ENCODE measurements at regions not wholly inside any gene's neighbourhood (a gene's known extent, or its start where the extent isn't known, plus 50 kb on each side); places are given as distances from the start of the nearest gene placed in this dataset.

DNA sequence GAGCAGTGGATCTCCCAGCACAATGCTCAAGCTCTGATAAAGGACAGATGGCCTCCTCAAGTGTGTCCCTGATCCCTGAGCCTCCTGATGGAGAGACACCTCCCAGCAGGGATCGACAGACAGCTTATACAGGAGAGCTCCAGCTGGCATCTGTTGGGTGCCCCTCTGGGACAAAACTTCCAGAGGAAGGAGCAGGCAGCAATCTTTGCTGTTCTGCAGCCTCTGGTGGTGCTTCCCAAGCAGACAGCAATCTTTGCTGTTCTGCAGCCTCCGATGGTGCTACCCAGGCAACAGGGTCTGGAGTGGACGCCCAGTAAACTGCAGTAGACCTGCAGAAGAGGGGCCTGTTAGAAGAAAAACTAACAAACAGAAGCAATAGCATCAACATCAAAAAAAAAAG lies 349.3 kb upstream of the SPRY2 start:
- Mint-ChIP-seq H3K4me1 (peaks cover 7% of the 10 kb centered on the region), H3K27ac (no peak overlapping the region), H3K4me3 (no peak overlapping the region), H3K9me3 (ENCODE audit: insufficient read depth) (no peaks in the 10 kb centered on the region), H3K27me3 (no peaks in the 10 kb centered on the region)
- Histone ChIP-seq H3K79me2 (ENCODE audit: control insufficient read depth, insufficient read depth, low read length) (no peaks in the 10 kb centered on the region), H3K4me3 (ENCODE audit: control extremely low read depth in 1 of 5, extremely low read depth in 1 of 5, insufficient read depth in 1 of 5, low read depth in 2 of 5, low read length in 4 of 5) (no peak overlapping the region), H2AFZ (ENCODE audit: insufficient read depth, low read depth, low read length, poor library complexity, severe bottlenecking) (no peak overlapping the region), H3K27me3 (replicated peaks in 1 of 4; ENCODE audit: control extremely low read depth in 1 of 4, control insufficient read depth in 3 of 4, insufficient read depth in 4 of 4, low read length in 3 of 4) (no peaks in the 10 kb centered on the region), H3K27ac (ENCODE audit: low read length in 2 of 2) (no peak overlapping the region), H3K4me1 (ENCODE audit: control insufficient read depth in 2 of 2, insufficient read depth in 2 of 2, low read length in 2 of 2) (peaks cover 0 to 12% of the 10 kb centered on the region in 2 donors), H3K4me2 (replicated peaks; ENCODE audit: low read depth, low read length, poor library complexity, severe bottlenecking) (no peak overlapping the region), H4K20me1 (ENCODE audit: control insufficient read depth, insufficient read depth, low read length, poor library complexity, severe bottlenecking) (no peaks in the 10 kb centered on the region), H3K36me3 (replicated peaks in 1 of 2; ENCODE audit: control extremely low read depth in 1 of 2, control insufficient read depth in 1 of 2, extremely low read depth in 1 of 2, insufficient read depth in 2 of 2, low read length in 1 of 2) (no peaks in the 10 kb centered on the region), H3K9ac (ENCODE audit: low read length) (no peak overlapping the region), H3K9me3 (ENCODE audit: control extremely low read depth in 1 of 3, control insufficient read depth in 2 of 3, insufficient read depth in 1 of 3, low read length in 2 of 3) (peaks cover 0 to 10% (median 2%) of the 10 kb centered on the region in 3 donors)
- intact Hi-C loops (cut with micrococcal nuclease), result no loop called here
- DNase-seq (no peak), ATAC-seq (ENCODE audit: low read depth) (no peak)
- POLR2A ChIA-PET, result no interaction called here
- CTCF ChIA-PET, result no interaction called here
- 92% methylated on average over 2 of the region's 3 CpGs for WGBS (ENCODE audit: insufficient coverage)
- TF ChIP-seq CTCF (IDR thresholded peaks at IDR 0.05), result no peak
- no peak for TF ChIP-seq EZH2 (IDR thresholded peaks at IDR 0.05; ENCODE audit: borderline replicate concordance, insufficient read depth, low read depth, low read length, poor library complexity, severe bottlenecking)

- peaks cover 0 to 12% of the 10 kb centered on the region in 2 donors for H3K4me1 ChIP-seq (ENCODE audit: control insufficient read depth in 2 of 2, insufficient read depth in 2 of 2, low read length in 2 of 2)
- ChIA-PET CTCF (no interaction called here), POLR2A (no interaction called here)
- no peaks in the 10 kb centered on the region for H3K9me3 Mint-ChIP-seq (ENCODE audit: insufficient read depth)
- no peaks in the 10 kb centered on the region for H4K20me1 ChIP-seq (ENCODE audit: control insufficient read depth, insufficient read depth, low read length, poor library complexity, severe bottlenecking)
- H2AFZ ChIP-seq (ENCODE audit: insufficient read depth, low read depth, low read length, poor library complexity, severe bottlenecking), result no peak overlapping the region
- no peak overlapping the region for H3K27ac Mint-ChIP-seq
- intact Hi-C loops (cut with micrococcal nuclease), result no loop called here
- TF ChIP-seq CTCF (IDR thresholded peaks at IDR 0.05) (no peak), EZH2 (IDR thresholded peaks at IDR 0.05; ENCODE audit: borderline replicate concordance, insufficient read depth, low read depth, low read length, poor library complexity, severe bottlenecking) (no peak)
- DNase-seq (no peak), ATAC-seq (ENCODE audit: low read depth) (no peak)
- no peak overlapping the region for H3K4me3 Mint-ChIP-seq
- no peaks in the 10 kb centered on the region for H3K36me3 ChIP-seq (replicated peaks in 1 of 2; ENCODE audit: control extremely low read depth in 1 of 2, control insufficient read depth in 1 of 2, extremely low read depth in 1 of 2, insufficient read depth in 2 of 2, low read length in 1 of 2)
- no peak overlapping the region for H3K4me2 ChIP-seq (replicated peaks; ENCODE audit: low read depth, low read length, poor library complexity, severe bottlenecking)
- H3K9ac ChIP-seq (ENCODE audit: low read length), result no peak overlapping the region
- H3K79me2 ChIP-seq (ENCODE audit: control insufficient read depth, insufficient read depth, low read length), result no peaks in the 10 kb centered on the region
- H3K27me3 Mint-ChIP-seq, result no peaks in the 10 kb centered on the region
- H3K27ac ChIP-seq (ENCODE audit: low read length in 2 of 2), result no peak overlapping the region
- H3K27me3 ChIP-seq (replicated peaks in 1 of 4; ENCODE audit: control extremely low read depth in 1 of 4, control insufficient read depth in 3 of 4, insufficient read depth in 4 of 4, low read length in 3 of 4), result no peaks in the 10 kb centered on the region
- H3K9me3 ChIP-seq (ENCODE audit: control extremely low read depth in 1 of 3, control insufficient read depth in 2 of 3, insufficient read depth in 1 of 3, low read length in 2 of 3), result peaks cover 0 to 10% (median 2%) of the 10 kb centered on the region in 3 donors
- no peak overlapping the region for H3K4me3 ChIP-seq (ENCODE audit: control extremely low read depth in 1 of 5, extremely low read depth in 1 of 5, insufficient read depth in 1 of 5, low read depth in 2 of 5, low read length in 4 of 5)
- H3K4me1 Mint-ChIP-seq, result peaks cover 7% of the 10 kb centered on the region
Measured at GRCh38 chr13:80688593-80688992, 347.7 kb upstream of the SPRY2 start.
